Fibroblast of mammary gland (primary cell): ENCODE measurements at regions not wholly inside any gene's neighbourhood (a gene's known extent, or its start where the extent isn't known, plus 50 kb on each side); places are given as distances from the start of the nearest gene placed in this dataset.

ENCODE experiments used
- DNase-seq: peaks from one replicate; pipeline ENCODE4 v3.0.0-alpha.2; 2010; ENCODE audit warnings: low read depth
- H3K4me3 ChIP-seq: 2 replicates; pipeline ENCODE4 v1.5.1; 2011; ENCODE audit warnings: low read depth, mild to moderate bottlenecking, low read length, moderate library complexity; ENCODE audit not compliant: control insufficient read depth
- TF ChIP-seq, protein P1 (sequence below): conservative IDR thresholded peaks from 2 replicates; pipeline ENCODE4 v1.5.1; 2011; ENCODE audit warnings: low read depth, low read length, inconsistent platforms; ENCODE audit not compliant: control insufficient read depth, insufficient read depth

DNA sequence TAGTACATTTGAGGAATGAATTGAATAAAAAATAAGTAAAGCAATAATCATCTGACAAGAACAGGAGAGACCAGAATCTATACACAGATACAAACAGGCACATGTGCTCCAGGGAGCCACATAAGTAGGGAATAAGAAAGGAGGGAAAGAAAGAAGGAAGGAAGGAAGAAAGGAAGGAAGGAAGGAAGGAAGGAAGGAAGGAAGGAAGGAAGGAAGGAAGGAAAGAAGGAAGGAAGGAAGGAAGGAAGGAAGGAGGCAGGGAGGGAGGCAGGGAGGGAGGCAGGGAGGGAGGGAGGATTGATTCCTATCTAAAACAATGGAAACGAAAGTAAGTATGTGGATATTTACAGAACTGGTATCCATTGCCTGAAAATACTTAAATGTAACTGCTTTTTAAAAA, 475.8 kb downstream of the NLGN4X start:
- DNase-seq = no peak
- H3K4me3 ChIP-seq = no peak overlapping the region
- TF ChIP-seq, protein P1, sequence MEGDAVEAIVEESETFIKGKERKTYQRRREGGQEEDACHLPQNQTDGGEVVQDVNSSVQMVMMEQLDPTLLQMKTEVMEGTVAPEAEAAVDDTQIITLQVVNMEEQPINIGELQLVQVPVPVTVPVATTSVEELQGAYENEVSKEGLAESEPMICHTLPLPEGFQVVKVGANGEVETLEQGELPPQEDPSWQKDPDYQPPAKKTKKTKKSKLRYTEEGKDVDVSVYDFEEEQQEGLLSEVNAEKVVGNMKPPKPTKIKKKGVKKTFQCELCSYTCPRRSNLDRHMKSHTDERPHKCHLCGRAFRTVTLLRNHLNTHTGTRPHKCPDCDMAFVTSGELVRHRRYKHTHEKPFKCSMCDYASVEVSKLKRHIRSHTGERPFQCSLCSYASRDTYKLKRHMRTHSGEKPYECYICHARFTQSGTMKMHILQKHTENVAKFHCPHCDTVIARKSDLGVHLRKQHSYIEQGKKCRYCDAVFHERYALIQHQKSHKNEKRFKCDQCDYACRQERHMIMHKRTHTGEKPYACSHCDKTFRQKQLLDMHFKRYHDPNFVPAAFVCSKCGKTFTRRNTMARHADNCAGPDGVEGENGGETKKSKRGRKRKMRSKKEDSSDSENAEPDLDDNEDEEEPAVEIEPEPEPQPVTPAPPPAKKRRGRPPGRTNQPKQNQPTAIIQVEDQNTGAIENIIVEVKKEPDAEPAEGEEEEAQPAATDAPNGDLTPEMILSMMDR = no peak

- no peak overlapping the region for H3K4me3 ChIP-seq
- TF ChIP-seq, protein P1 = no peak
- DNase-seq = no peak
Measured at GRCh38 chrX:5748586-5749150, 480.0 kb downstream of the NLGN4X start.

- no peak for DNase-seq
- no peak overlapping the region for H3K4me3 ChIP-seq
- TF ChIP-seq, protein P1 = no peak
Measured at GRCh38 chrX:5746231-5746630, 482.4 kb downstream of the NLGN4X start.

- no peak overlapping the region for H3K4me3 ChIP-seq
- DNase-seq = no peak
- TF ChIP-seq, protein P1 = no peak
Measured at GRCh38 chrX:5733501-5733900, 495.2 kb downstream of the NLGN4X start.

DNA sequence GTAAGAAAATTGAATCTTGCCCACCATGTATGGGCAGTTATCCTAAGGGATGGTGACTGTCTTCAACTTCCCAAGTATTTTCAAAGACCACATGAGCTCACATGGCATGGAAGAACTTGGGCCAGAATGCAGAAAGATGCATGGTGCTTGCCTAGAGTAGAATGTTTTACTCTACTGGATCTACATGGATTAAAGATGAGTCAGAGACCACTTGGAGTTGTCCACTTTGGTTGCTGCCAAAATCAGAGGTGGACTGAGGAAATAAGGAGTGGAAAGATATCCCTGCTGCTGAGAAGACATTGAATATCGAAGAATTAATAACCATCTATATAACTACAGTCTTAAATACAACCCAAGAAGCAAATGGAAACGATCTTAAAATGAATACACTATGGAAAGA, 498.1 kb downstream of the NLGN4X start:
- TF ChIP-seq, protein P1 = no peak
- DNase-seq = no peak
- H3K4me3 ChIP-seq = no peak overlapping the region

GRCh38 chrX:5726224-5726623, 502.4 kb downstream of the NLGN4X start:
- no peak for DNase-seq
- H3K4me3 ChIP-seq = no peak overlapping the region
- TF ChIP-seq, protein P1 = no peak

DNA sequence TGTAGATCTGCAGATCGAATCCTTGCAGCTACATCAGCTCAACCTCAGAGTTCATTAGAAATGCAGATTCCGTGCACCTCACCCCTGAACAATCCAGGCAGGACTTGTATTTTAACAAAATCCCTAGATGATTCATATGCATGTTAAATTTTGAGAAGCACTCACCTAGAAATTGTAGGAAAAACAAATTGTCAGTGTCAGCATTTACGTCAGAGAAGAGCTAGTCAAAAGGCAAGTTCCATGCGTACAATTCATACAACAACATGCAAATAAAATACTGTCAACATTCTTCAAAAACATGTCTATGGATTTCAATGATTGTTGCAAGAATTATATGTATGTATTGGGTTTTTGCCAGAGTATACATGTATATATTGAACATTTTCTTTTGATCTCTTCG, 504.5 kb downstream of the NLGN4X start:
- no peak overlapping the region for H3K4me3 ChIP-seq
- TF ChIP-seq, protein P1 = no peak
- no peak for DNase-seq
